ENCODE measurements at regions not wholly inside any gene's neighbourhood (a gene's known extent, or its start where the extent isn't known, plus 50 kb on each side); places are given as distances from the start of the nearest gene placed in this dataset.

- Histone ChIP-seq H3K56ac (replicated peaks; ENCODE audit: insufficient read length, low read depth, low read length) (no peak overlapping the region), H3K4me2 (ENCODE audit: insufficient read depth in 1 of 2, low read depth in 2 of 2, low read length in 2 of 2) (no peak overlapping the region)
Observed at GRCh38 chrX:47313056-47313455, 57.3 kb upstream of the ZNF157 start.

More at GRCh38 chrX:47313056-47313455, 57.3 kb upstream of the ZNF157 start:
- no peaks in the 10 kb centered on the region for H3K27me3 ChIP-seq (replicated peaks in 1 of 4; ENCODE audit: control insufficient read depth in 3 of 4, extremely low read depth in 1 of 4, insufficient read depth in 3 of 4, low read length in 3 of 4)
- no peaks in the 10 kb centered on the region for H3K79me2 ChIP-seq (ENCODE audit: control insufficient read depth in 1 of 2, insufficient read depth in 2 of 2, low read length in 2 of 2)
- H2BK120ac ChIP-seq (replicated peaks; ENCODE audit: low read depth, low read length) = no peak overlapping the region
- H3K27ac ChIP-seq (ENCODE audit: low read depth, low read length) = no peak overlapping the region
- ChIA-PET CTCF (ENCODE audit: partially characterized antibody) (interaction anchor here (0.6 to 2.2 kb wide), 8 partner anchors 8 to 72 kb away, joined by 3 to 6 read pairs (median 4); no protein-coding TSS in a partner anchor), POLR2A (ENCODE audit: partially characterized antibody) (interaction anchor here (0.9 to 3.1 kb wide), 3 partner anchors 8 to 80 kb away, joined by 3 to 24 read pairs (median 5); no protein-coding TSS in a partner anchor)
- H3K9ac ChIP-seq (replicated peaks in 1 of 4; ENCODE audit: extremely low read depth in 1 of 4, low read depth in 3 of 4, low read length in 3 of 4) = no peak overlapping the region
- peaks cover 3 to 14% (median 7%) of the 10 kb centered on the region in 4 experiments; a peak in 5 of 7 replicates for H3K4me1 ChIP-seq (replicated peaks in 1 of 4; ENCODE audit: control insufficient read depth in 3 of 4, insufficient read depth in 4 of 4, low read length in 3 of 4)
- no peak overlapping the region for H3K23ac ChIP-seq (ENCODE audit: insufficient read length)
- no peak overlapping the region for H2AK5ac ChIP-seq (ENCODE audit: low read depth, low read length)
- H2BK12ac ChIP-seq (ENCODE audit: low read depth, low read length) = 0 out of 2 replicates have a peak overlapping the region, but pooled peaks have one; percentile 39
- no peaks in the 10 kb centered on the region for H3K79me1 ChIP-seq (ENCODE audit: low read depth, low read length)
- no peak overlapping the region for H3K4me3 ChIP-seq (ENCODE audit: extremely low read depth in 1 of 4, insufficient read depth in 2 of 4, low read depth in 3 of 4, low read length in 4 of 4)
- no peak for TF ChIP-seq SIN3A (conservative IDR thresholded peaks at IDR 0.05 in 1 of 2, IDR thresholded peaks at IDR 0.05 in 1 of 2; ENCODE audit: low read depth in 1 of 2, low read length in 2 of 2)
- no peak for TF ChIP-seq SAP30 (IDR thresholded peaks at IDR 0.05; ENCODE audit: insufficient read depth, insufficient replicate concordance, low read length)
- TF ChIP-seq TBP (IDR thresholded peaks at IDR 0.05; ENCODE audit: low read depth, low read length) = no peak
- no peak for TF ChIP-seq SP4 (IDR thresholded peaks at IDR 0.05; ENCODE audit: low read length)
- TF ChIP-seq TCF12 (IDR thresholded peaks at IDR 0.05; ENCODE audit: low read depth, low read length) = no peak
- TF ChIP-seq HDAC2 (IDR thresholded peaks at IDR 0.05; ENCODE audit: borderline replicate concordance in 1 of 2, low read depth in 2 of 2, low read length in 2 of 2) = no peak
- no peak for TF ChIP-seq CREB1 (IDR thresholded peaks at IDR 0.05)
- no peak for TF ChIP-seq USF2 (IDR thresholded peaks at IDR 0.05; ENCODE audit: low read length)
- TF ChIP-seq SIRT6 (IDR thresholded peaks at IDR 0.05; ENCODE audit: low read length) = no peak
- no peak for TF ChIP-seq ASH2L (IDR thresholded peaks at IDR 0.05; ENCODE audit: low read length)
- TF ChIP-seq NANOG (IDR thresholded peaks at IDR 0.05; ENCODE audit: insufficient read depth, low read depth, low read length, poor library complexity, severe bottlenecking) = no peak
- no peak for TF ChIP-seq GTF2F1 (IDR thresholded peaks at IDR 0.05; ENCODE audit: borderline replicate concordance, low read depth, low read length)
- no peak for TF ChIP-seq SIX5 (IDR thresholded peaks at IDR 0.05; ENCODE audit: low read depth, low read length)
- no peaks in the 10 kb centered on the region for H4K20me1 ChIP-seq (replicated peaks in 1 of 2; ENCODE audit: control insufficient read depth in 1 of 2, insufficient read depth in 2 of 2, low read length in 2 of 2)
- no peaks in the 10 kb centered on the region for H3K9me3 ChIP-seq (ENCODE audit: insufficient read depth in 2 of 2, low read depth in 1 of 2, low read length in 1 of 2)
- H3K14ac ChIP-seq (ENCODE audit: insufficient read length) = no peak overlapping the region
- H4K8ac ChIP-seq (ENCODE audit: extremely low read depth, insufficient read depth, low read length) = no peak overlapping the region
- H3K18ac ChIP-seq (ENCODE audit: extremely low read depth, low read length) = no peak overlapping the region; the same call in 1 of the 2 replicates
- no peak overlapping the region for H2BK5ac ChIP-seq (ENCODE audit: low read depth, low read length)
- no peak overlapping the region for H4K91ac ChIP-seq (replicated peaks; ENCODE audit: insufficient read length, low read length)
- H2BK15ac ChIP-seq (ENCODE audit: low read length) = no peak overlapping the region
- FAIRE-seq (no peak), DNase-seq (ENCODE audit: low read depth in 1 of 2, low spot score in 2 of 2) (no peak)
- H2BK20ac ChIP-seq (ENCODE audit: low read length) = no peak overlapping the region
- H4K5ac ChIP-seq (ENCODE audit: insufficient read length, low read depth, low read length) = no peak overlapping the region
- H3K36me3 ChIP-seq (ENCODE audit: control insufficient read depth in 2 of 4, insufficient read depth in 4 of 4, low read length in 3 of 4) = no peaks in the 10 kb centered on the region
- H2AFZ ChIP-seq (ENCODE audit: low read length) = no peak overlapping the region
- H3K4ac ChIP-seq (replicated peaks; ENCODE audit: insufficient read length, low read depth, low read length) = no peak overlapping the region
- 100% methylated on average over 3 of the region's 5 CpGs; no CpG with 5 or more reads in 1 of the 2 experiments for WGBS, 2 experiments (ENCODE audit: extremely low coverage in 1 of 2, insufficient coverage in 1 of 2, insufficient read length in 1 of 2, insufficient replicate concordance in 2 of 2, low coverage in 1 of 2, low lambda C conversion rate in 2 of 2, missing lambda C conversion rate in 1 of 2)
- no peaks in the 10 kb centered on the region for H3K23me2 ChIP-seq (ENCODE audit: low read depth, low read length)
